ENCODE measurements at regions not wholly inside any gene's neighbourhood (a gene's known extent, or its start where the extent isn't known, plus 50 kb on each side); places are given as distances from the start of the nearest gene placed in this dataset.

DNA sequence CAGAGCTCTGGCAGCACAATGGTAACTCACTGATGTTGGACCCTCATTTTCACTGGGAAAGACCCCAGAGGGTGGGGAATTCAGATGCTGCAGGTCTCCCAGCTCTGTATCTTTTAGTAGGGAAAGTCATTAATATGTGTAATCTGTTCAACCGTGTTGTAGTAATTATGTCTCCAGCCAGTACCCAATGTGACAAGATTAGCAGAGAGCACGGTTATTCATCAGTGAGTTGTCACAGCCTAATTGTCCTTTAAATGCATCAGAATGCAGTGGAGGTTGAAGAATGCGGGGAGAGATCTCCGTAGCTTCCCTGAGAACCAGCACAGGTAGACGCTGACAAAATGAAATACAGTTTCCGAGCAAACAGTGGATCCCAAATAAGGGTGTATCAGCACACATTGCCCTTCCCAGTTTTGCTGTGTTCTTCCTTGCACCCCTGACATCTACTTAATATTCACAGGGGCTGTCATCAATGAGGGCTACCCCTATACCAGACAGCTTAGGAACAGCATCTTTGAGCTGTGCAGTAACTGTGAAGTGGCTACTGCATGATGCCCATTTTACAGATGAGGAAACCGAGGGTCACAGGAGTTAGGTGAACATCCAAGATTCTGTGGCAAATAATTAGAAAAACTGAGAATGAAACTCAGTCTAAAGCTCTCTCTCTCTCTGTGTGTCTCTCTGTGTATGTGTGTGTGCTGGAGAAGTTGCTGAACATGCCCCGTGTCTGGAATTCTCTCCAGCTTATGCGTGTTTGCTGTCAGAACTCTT is 430.4 kb upstream of the HS6ST1 start:
- no peaks in the 10 kb centered on the region for H3K27me3 ChIP-seq (ENCODE audit: insufficient read depth, poor library complexity, severe bottlenecking)
- H3K36me3 ChIP-seq (ENCODE audit: low read depth) = no peaks in the 10 kb centered on the region
- no peak overlapping the region for H3K4me3 ChIP-seq (ENCODE audit: severe bottlenecking)
- TF ChIP-seq CTCF (IDR thresholded peaks at IDR 0.05; ENCODE audit: poor library complexity, severe bottlenecking) = no peak
- H3K4me1 ChIP-seq (ENCODE audit: insufficient read depth, poor library complexity, severe bottlenecking) = peaks cover 22% of the 10 kb centered on the region
- no peaks in the 10 kb centered on the region for H3K9me3 ChIP-seq (ENCODE audit: severe bottlenecking)
- H3K27ac ChIP-seq (ENCODE audit: poor library complexity, severe bottlenecking) = no peak overlapping the region
- DNase-seq (ENCODE audit: low spot score) (no peak), ATAC-seq (ENCODE audit: low read depth) (no peak)

GRCh38 chr2:128750328-128751165 is 431.9 kb upstream of the HS6ST1 start:
- Histone ChIP-seq H3K27me3 (ENCODE audit: insufficient read depth, poor library complexity, severe bottlenecking) (no peaks in the 10 kb centered on the region), H3K4me1 (ENCODE audit: insufficient read depth, poor library complexity, severe bottlenecking) (peaks cover 17% of the 10 kb centered on the region), H3K36me3 (ENCODE audit: low read depth) (no peaks in the 10 kb centered on the region), H3K4me3 (ENCODE audit: severe bottlenecking) (no peak overlapping the region), H3K9me3 (ENCODE audit: severe bottlenecking) (no peaks in the 10 kb centered on the region), H3K27ac (ENCODE audit: poor library complexity, severe bottlenecking) (no peak overlapping the region)
- no peak for TF ChIP-seq CTCF (IDR thresholded peaks at IDR 0.05; ENCODE audit: poor library complexity, severe bottlenecking)
- ATAC-seq (ENCODE audit: low read depth) (no peak), DNase-seq (ENCODE audit: low spot score) (no peak)

DNA sequence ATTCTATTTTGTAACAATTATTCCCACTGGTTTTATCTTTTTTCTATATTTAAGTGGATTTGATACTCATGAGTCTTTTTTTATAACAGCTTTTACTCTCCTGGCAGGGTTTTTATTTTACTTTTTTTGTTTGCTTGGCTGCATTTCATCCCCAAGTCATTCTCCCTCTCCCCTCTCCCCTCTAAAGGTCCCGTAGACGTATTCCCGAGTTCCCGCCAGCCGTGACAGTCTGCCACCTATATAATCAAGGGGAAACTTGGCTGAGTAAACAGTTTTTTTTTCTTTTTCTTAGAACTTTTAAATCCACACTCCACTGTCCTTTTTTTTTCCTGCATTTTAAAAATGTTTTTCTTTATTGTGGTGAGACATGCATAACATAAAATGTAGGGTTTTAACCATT is 433.1 kb upstream of the HS6ST1 start:
- Histone ChIP-seq H3K4me3 (ENCODE audit: severe bottlenecking) (no peak overlapping the region), H3K27ac (ENCODE audit: poor library complexity, severe bottlenecking) (no peak overlapping the region), H3K9me3 (ENCODE audit: severe bottlenecking) (no peaks in the 10 kb centered on the region), H3K27me3 (ENCODE audit: insufficient read depth, poor library complexity, severe bottlenecking) (no peaks in the 10 kb centered on the region), H3K4me1 (ENCODE audit: insufficient read depth, poor library complexity, severe bottlenecking) (peaks cover 5% of the 10 kb centered on the region), H3K36me3 (ENCODE audit: low read depth) (no peaks in the 10 kb centered on the region)
- DNase-seq (ENCODE audit: low spot score) = no peak
- ATAC-seq (ENCODE audit: low read depth) = no peak
- TF ChIP-seq CTCF (IDR thresholded peaks at IDR 0.05; ENCODE audit: poor library complexity, severe bottlenecking) = no peak

DNA sequence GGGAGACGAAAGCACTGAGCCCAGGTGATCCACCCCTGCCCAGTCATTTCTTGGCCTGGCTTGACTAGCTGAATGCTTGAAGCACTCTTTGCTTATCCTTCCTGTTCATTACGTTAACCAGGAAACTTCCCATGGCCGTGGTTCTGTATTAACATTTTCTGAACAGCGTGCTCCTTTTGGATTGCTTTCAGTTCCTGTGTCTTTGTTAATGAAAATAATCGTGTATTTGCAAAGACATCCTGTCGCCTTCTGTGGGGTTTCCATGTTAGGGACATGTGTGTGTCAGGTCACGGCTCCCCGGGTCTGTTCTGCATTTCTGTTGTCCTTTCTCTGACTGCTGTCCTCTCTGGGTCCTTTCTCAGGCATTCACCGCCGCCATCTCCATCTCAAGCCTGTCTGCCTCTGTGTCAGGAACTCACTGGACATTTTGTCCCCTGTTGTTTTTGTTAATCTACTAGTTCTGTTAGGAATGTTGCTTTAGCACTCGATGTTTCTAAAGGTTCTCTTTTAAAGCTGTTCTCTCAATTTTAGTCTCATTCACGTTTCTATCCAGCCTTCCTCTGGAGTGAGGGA is 434.1 kb upstream of the HS6ST1 start:
- Histone ChIP-seq H3K4me3 (ENCODE audit: severe bottlenecking) (no peak overlapping the region), H3K27ac (ENCODE audit: poor library complexity, severe bottlenecking) (no peak overlapping the region), H3K4me1 (ENCODE audit: insufficient read depth, poor library complexity, severe bottlenecking) (no peaks in the 10 kb centered on the region), H3K36me3 (ENCODE audit: low read depth) (no peaks in the 10 kb centered on the region), H3K27me3 (ENCODE audit: insufficient read depth, poor library complexity, severe bottlenecking) (no peaks in the 10 kb centered on the region), H3K9me3 (ENCODE audit: severe bottlenecking) (no peaks in the 10 kb centered on the region)
- ATAC-seq (ENCODE audit: low read depth) = no peak
- DNase-seq (ENCODE audit: low spot score) = no peak
- TF ChIP-seq CTCF (IDR thresholded peaks at IDR 0.05; ENCODE audit: poor library complexity, severe bottlenecking) = no peak
